ENCODE measurements at regions not wholly inside any gene's neighbourhood (a gene's known extent, or its start where the extent isn't known, plus 50 kb on each side); places are given as distances from the start of the nearest gene placed in this dataset.
"Not testable (repeated sequence)": the region's sequence is repeated elsewhere in the genome, so short reads cannot be mapped to it uniquely, and the experiment has no call there.

- ATAC-seq (ENCODE audit: insufficient read depth, low FRiP score) (no peak), DNase-seq (no peak)
- WGBS, 2 donors = 89 to 94% methylated on average over 5 of the region's 5 CpGs
- Histone ChIP-seq H3K9ac (ENCODE audit: insufficient read depth in 1 of 2, low read length in 2 of 2) (no peak overlapping the region), H3K27me3 (ENCODE audit: control insufficient read depth in 3 of 3, insufficient read depth in 3 of 3, low read length in 2 of 3) (no peaks in the 10 kb centered on the region), H3K4me1 (ENCODE audit: control insufficient read depth in 5 of 5, insufficient read depth in 5 of 5, low read length in 5 of 5) (no peaks in the 10 kb centered on the region), H3K36me3 (ENCODE audit: control insufficient read depth in 4 of 4, insufficient read depth in 4 of 4, low read length in 4 of 4) (no peaks in the 10 kb centered on the region), H3K4me3 (no peak overlapping the region), H3K27ac (ENCODE audit: low read depth in 1 of 2, low read length in 1 of 2) (no peak overlapping the region), H3K9me3 (ENCODE audit: control insufficient read depth in 4 of 4, insufficient read depth in 3 of 4, low read length in 3 of 4) (peaks cover 0 to 2% (median 0%) of the 10 kb centered on the region in 4 donors)
- TF ChIP-seq, protein P1, sequence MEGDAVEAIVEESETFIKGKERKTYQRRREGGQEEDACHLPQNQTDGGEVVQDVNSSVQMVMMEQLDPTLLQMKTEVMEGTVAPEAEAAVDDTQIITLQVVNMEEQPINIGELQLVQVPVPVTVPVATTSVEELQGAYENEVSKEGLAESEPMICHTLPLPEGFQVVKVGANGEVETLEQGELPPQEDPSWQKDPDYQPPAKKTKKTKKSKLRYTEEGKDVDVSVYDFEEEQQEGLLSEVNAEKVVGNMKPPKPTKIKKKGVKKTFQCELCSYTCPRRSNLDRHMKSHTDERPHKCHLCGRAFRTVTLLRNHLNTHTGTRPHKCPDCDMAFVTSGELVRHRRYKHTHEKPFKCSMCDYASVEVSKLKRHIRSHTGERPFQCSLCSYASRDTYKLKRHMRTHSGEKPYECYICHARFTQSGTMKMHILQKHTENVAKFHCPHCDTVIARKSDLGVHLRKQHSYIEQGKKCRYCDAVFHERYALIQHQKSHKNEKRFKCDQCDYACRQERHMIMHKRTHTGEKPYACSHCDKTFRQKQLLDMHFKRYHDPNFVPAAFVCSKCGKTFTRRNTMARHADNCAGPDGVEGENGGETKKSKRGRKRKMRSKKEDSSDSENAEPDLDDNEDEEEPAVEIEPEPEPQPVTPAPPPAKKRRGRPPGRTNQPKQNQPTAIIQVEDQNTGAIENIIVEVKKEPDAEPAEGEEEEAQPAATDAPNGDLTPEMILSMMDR (IDR thresholded peaks at IDR 0.05; ENCODE audit: control extremely low read depth, extremely low read depth) = no peak
Measured at GRCh38 chr9:87387351-87388011, 110.2 kb upstream of the DAPK1 start.

- DNase-seq; H3K9ac ChIP-seq (ENCODE audit: insufficient read depth in 1 of 2, low read length in 2 of 2); H3K4me3 ChIP-seq; H3K9me3 ChIP-seq (ENCODE audit: control insufficient read depth in 4 of 4, insufficient read depth in 3 of 4, low read length in 3 of 4); H3K36me3 ChIP-seq (ENCODE audit: control insufficient read depth in 4 of 4, insufficient read depth in 4 of 4, low read length in 4 of 4); H3K27me3 ChIP-seq (ENCODE audit: control insufficient read depth in 3 of 3, insufficient read depth in 3 of 3, low read length in 2 of 3); ATAC-seq (ENCODE audit: insufficient read depth, low FRiP score); H3K4me1 ChIP-seq (ENCODE audit: control insufficient read depth in 5 of 5, insufficient read depth in 5 of 5, low read length in 5 of 5); H3K27ac ChIP-seq (ENCODE audit: low read depth in 1 of 2, low read length in 1 of 2): not testable (repeated sequence)
- WGBS, 2 donors = 93 to 96% methylated on average over 8 of the region's 8 CpGs
Measured at GRCh38 chr9:87388708-87389107, 109.0 kb upstream of the DAPK1 start.

DNA sequence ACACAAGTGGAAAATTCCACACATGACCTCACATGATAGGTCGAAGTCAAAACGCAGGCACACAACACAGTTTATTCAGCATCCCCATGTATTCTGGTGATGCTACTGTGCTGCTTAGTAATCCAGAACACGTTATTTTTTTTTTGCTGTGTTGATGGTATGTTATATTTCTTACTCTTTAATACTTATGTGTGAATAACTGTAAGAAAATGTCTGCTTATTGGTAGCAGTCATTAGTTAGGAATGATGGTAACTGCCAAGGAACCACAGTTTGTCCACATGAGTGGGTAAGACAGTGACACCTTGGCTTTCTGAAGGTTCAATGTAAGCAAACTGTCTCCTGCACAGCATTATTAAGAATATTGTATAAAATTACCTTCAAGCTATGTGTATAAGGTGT lies 107.7 kb upstream of the DAPK1 start:
- TF ChIP-seq, protein P1 (IDR thresholded peaks at IDR 0.05; ENCODE audit: control extremely low read depth, extremely low read depth) = no peak
- Histone ChIP-seq H3K9me3 (ENCODE audit: control insufficient read depth in 4 of 4, insufficient read depth in 3 of 4, low read length in 3 of 4) (peaks cover 0 to 7% (median under 1%) of the 10 kb centered on the region in 4 donors), H3K27me3 (ENCODE audit: control insufficient read depth in 3 of 3, insufficient read depth in 3 of 3, low read length in 2 of 3) (no peaks in the 10 kb centered on the region), H3K27ac (ENCODE audit: low read depth in 1 of 2, low read length in 1 of 2) (no peak overlapping the region), H3K9ac (ENCODE audit: insufficient read depth in 1 of 2, low read length in 2 of 2) (no peak overlapping the region), H3K4me1 (ENCODE audit: control insufficient read depth in 5 of 5, insufficient read depth in 5 of 5, low read length in 5 of 5) (no peaks in the 10 kb centered on the region), H3K36me3 (ENCODE audit: control insufficient read depth in 4 of 4, insufficient read depth in 4 of 4, low read length in 4 of 4) (no peaks in the 10 kb centered on the region), H3K4me3 (no peak overlapping the region)
- ATAC-seq (ENCODE audit: insufficient read depth, low FRiP score) = no peak
- WGBS, 2 donors = 89 to 94% methylated on average over 3 of the region's 3 CpGs
- no peak for DNase-seq

DNA sequence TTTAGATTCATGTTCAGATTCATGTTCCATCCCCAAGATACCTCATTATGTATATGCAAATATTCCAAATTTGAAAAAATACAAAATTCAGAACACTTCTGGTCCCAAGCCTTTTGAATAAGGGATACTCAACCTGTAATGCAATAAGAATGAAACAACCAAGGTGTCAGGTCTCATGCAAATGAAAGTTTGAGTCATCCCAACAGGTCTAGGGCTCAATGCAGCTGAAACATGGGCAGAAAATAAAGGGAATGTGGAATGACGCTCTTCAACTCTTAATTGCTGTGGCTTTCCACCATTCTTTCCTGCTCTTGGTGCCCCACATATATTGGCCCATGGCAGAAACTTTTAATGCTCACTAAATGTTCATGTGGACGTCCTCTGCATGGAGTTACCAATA lies 107.3 kb upstream of the DAPK1 start:
- H3K4me3 ChIP-seq = no peak overlapping the region
- no peaks in the 10 kb centered on the region for H3K36me3 ChIP-seq (ENCODE audit: control insufficient read depth in 4 of 4, insufficient read depth in 4 of 4, low read length in 4 of 4)
- WGBS, 2 donors = 83 to 88% methylated on average over 2 of the region's 2 CpGs
- ATAC-seq (ENCODE audit: insufficient read depth, low FRiP score) = no peak
- DNase-seq = no peak
- H3K27ac ChIP-seq (ENCODE audit: low read depth in 1 of 2, low read length in 1 of 2) = no peak overlapping the region
- peaks cover 0 to 7% (median under 1%) of the 10 kb centered on the region in 4 donors for H3K9me3 ChIP-seq (ENCODE audit: control insufficient read depth in 4 of 4, insufficient read depth in 3 of 4, low read length in 3 of 4)
- no peaks in the 10 kb centered on the region for H3K27me3 ChIP-seq (ENCODE audit: control insufficient read depth in 3 of 3, insufficient read depth in 3 of 3, low read length in 2 of 3)
- H3K4me1 ChIP-seq (ENCODE audit: control insufficient read depth in 5 of 5, insufficient read depth in 5 of 5, low read length in 5 of 5) = peaks cover 0 to 1% (median 0%) of the 10 kb centered on the region in 5 donors
- TF ChIP-seq, protein P1 (IDR thresholded peaks at IDR 0.05; ENCODE audit: control extremely low read depth, extremely low read depth) = no peak
- no peak overlapping the region for H3K9ac ChIP-seq (ENCODE audit: insufficient read depth in 1 of 2, low read length in 2 of 2)

All from lung (tissue), 11 donors.